Endothelial cell of umbilical vein (primary cell): ENCODE measurements at regions not wholly inside any gene's neighbourhood (a gene's known extent, or its start where the extent isn't known, plus 50 kb on each side); places are given as distances from the start of the nearest gene placed in this dataset.

Source experiments
- EZH2 ChIP-seq: IDR thresholded peaks from 2 replicates; pipeline ENCODE4 v1.6.1; 2012; ENCODE audit warnings: borderline replicate concordance, low read depth, mild to moderate bottlenecking, moderate library complexity, low read length, inconsistent platforms; ENCODE audit not compliant: severe bottlenecking
- FOS ChIP-seq: IDR thresholded peaks from 2 replicates; pipeline ENCODE4 v1.6.1; 2011; ENCODE audit warnings: mild to moderate bottlenecking, low read length, moderate library complexity, borderline replicate concordance; ENCODE audit not compliant: insufficient read depth
- GATA2 ChIP-seq: IDR thresholded peaks from 2 replicates; pipeline ENCODE4 v1.7.0; 2011; ENCODE audit warnings: low read depth, mild to moderate bottlenecking, moderate library complexity, mixed read lengths, low read length; ENCODE audit not compliant: insufficient read length, insufficient read depth
- JUN ChIP-seq: IDR thresholded peaks from 2 replicates; pipeline ENCODE4 v1.6.1; 2011; ENCODE audit warnings: borderline replicate concordance, low read depth; ENCODE audit not compliant: insufficient read length, insufficient read depth
- POLR2A ChIP-seq: IDR thresholded peaks from 2 replicates; pipeline ENCODE4 v1.6.1; 2012; ENCODE audit warnings: low read depth, mild to moderate bottlenecking, control low read depth, low read length
- POLR2AphosphoS5 ChIP-seq: IDR thresholded peaks from 2 replicates; pipeline ENCODE4 v1.6.1; 2012; ENCODE audit warnings: low read depth, mild to moderate bottlenecking, control low read depth, low read length, moderate library complexity; ENCODE audit not compliant: insufficient read depth
- TF ChIP-seq, protein P1 (sequence below), 2 donors: IDR thresholded peaks; 1 replicate in 1 of 2; 2 replicates in 1 of 2; pipeline ENCODE4 v1.5.1; 2011; ENCODE audit warnings: low read length in 2 of 2, mild to moderate bottlenecking in 2 of 2, moderate library complexity in 2 of 2, control low read depth in 1 of 2, inconsistent platforms in 1 of 2, low read depth in 1 of 2; ENCODE audit not compliant: insufficient read depth in 1 of 2; ENCODE audit errors: extremely low read depth in 1 of 2
- TF ChIP-seq, protein P2 (sequence below): IDR thresholded peaks from 2 replicates; pipeline ENCODE4 v1.6.1; 2011; ENCODE audit not compliant: insufficient read depth, insufficient read length

GRCh38 chr5:133715216-133715615, 102.9 kb upstream of the FSTL4 start:
- TF ChIP-seq, protein P1, sequence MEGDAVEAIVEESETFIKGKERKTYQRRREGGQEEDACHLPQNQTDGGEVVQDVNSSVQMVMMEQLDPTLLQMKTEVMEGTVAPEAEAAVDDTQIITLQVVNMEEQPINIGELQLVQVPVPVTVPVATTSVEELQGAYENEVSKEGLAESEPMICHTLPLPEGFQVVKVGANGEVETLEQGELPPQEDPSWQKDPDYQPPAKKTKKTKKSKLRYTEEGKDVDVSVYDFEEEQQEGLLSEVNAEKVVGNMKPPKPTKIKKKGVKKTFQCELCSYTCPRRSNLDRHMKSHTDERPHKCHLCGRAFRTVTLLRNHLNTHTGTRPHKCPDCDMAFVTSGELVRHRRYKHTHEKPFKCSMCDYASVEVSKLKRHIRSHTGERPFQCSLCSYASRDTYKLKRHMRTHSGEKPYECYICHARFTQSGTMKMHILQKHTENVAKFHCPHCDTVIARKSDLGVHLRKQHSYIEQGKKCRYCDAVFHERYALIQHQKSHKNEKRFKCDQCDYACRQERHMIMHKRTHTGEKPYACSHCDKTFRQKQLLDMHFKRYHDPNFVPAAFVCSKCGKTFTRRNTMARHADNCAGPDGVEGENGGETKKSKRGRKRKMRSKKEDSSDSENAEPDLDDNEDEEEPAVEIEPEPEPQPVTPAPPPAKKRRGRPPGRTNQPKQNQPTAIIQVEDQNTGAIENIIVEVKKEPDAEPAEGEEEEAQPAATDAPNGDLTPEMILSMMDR (IDR thresholded peaks at IDR 0.05; ENCODE audit: extremely low read depth in 1 of 2, insufficient read depth in 1 of 2, low read depth in 1 of 2, low read length in 2 of 2), result no peak
- TF ChIP-seq FOS (no peak), POLR2AphosphoS5 (no peak), POLR2A (no peak), EZH2 (no peak), GATA2 (no peak), JUN (no peak)
- TF ChIP-seq, protein P2, sequence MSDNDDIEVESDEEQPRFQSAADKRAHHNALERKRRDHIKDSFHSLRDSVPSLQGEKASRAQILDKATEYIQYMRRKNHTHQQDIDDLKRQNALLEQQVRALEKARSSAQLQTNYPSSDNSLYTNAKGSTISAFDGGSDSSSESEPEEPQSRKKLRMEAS, result no peak
